ENCODE measurements at regions not wholly inside any gene's neighbourhood (a gene's known extent, or its start where the extent isn't known, plus 50 kb on each side); places are given as distances from the start of the nearest gene placed in this dataset.

DNA sequence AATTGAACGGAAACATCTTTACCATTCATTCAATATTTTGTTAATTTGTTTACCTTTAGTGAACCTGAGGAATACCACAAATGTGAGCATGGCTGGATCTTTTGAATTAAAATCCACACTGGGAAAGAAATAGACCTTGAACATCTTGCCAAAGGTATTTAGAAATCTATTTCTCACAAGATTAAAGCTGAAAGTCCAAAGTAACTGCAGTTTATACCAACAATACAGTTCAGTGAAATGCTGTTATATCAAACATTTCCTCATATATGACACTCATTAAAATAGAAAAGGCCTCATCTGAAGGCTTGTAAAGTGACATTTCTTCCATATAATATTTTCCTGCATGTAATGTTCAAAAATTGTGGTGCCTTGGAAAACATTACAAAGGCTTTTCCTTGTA, 166.5 kb upstream of the HAND2 start:
- H3K27ac ChIP-seq, result no peak overlapping the region
- no peak for TF ChIP-seq CTCF (conservative IDR thresholded peaks at IDR 0.05)

DNA sequence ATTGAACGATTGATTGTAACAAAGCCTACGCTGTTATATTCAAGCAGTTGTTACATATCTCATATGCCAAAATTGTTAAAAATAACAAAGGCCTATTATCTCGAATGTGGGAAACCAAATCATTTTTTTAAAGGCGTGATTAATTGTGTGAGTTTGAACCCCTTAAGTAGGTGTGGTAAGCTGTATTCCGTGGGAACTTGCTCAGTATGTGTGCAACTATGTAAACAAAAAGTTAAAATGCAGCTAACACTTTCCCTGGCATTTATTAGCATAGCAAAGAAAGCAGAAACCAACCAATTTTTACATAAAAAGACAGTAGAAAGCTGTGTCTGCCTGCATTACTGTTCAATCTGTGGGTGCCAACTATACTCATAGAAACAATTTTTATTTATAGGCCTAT, 166.0 kb upstream of the HAND2 start:
- H3K27ac ChIP-seq, result no peak overlapping the region
- no peak for TF ChIP-seq CTCF (conservative IDR thresholded peaks at IDR 0.05)

DNA sequence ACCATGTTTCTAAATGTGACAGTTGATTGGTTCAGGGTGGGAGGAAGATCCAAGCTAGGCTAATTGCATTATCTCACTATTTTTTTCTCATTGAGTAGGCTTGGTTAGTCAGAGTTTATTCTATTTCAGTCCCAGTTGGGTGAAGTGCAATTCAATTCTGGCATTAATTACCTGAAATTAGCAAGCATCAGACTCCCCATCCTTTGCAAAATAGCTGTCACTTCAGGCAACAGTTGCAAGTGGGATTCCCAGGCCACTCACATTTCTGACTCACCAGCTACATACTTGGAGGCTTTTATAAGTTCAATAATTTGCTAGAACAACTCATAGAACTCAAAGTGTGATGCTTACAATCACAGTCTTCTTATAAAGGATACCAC, 155.8 kb upstream of the HAND2 start:
- H3K27ac ChIP-seq, result peak overlapping the region; percentile 76; the same call in 1 of the 2 replicates
- no peak for TF ChIP-seq CTCF (conservative IDR thresholded peaks at IDR 0.05)

DNA sequence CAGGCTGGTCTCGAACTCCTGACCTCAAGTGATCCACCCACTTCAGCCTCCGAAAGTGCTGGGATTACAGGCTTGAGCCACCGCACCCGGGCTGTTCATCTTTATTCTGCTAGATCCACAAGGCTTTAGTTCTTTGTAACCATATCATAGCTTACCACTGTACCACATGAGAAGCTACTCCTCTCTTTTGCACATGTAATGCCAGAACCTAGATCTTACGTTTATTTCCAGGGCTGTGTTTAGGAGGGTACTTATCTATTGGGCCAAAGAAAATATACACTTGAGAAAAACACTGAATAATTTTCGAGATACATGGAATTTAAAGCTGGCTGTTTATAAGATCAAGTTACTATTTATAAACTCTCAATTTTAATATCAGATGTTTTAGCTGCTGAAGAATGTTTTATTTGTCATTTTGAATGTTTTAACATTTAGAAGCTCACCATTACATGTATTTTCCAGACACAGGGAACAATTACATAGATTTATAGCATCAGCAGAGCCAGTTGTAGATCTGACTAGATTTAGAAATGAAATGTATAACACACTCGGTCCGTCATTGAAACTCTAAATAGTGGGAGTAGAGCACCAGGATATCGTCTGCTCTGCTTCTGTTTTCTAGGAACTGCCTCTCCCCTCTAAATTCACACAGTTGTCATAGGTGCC, 155.3 kb upstream of the HAND2 start:
- no peak for TF ChIP-seq CTCF (conservative IDR thresholded peaks at IDR 0.05)
- H3K27ac ChIP-seq, result peak overlapping the region; percentile 76

GRCh38 chr4:173684223-173684622, 154.2 kb upstream of the HAND2 start:
- TF ChIP-seq CTCF (conservative IDR thresholded peaks at IDR 0.05), result no peak
- H3K27ac ChIP-seq, result peak overlapping the region; percentile 76

- H3K27ac ChIP-seq, result peak overlapping the region; percentile 76
- no peak for TF ChIP-seq CTCF (conservative IDR thresholded peaks at IDR 0.05)
Measured at GRCh38 chr4:173682609-173683008, 152.6 kb upstream of the HAND2 start.

GRCh38 chr4:173680278-173680677, 150.2 kb upstream of the HAND2 start:
- TF ChIP-seq CTCF (conservative IDR thresholded peaks at IDR 0.05), result no peak
- H3K27ac ChIP-seq, result no peak overlapping the region
